ENCODE measurements at regions not wholly inside any gene's neighbourhood (a gene's known extent, or its start where the extent isn't known, plus 50 kb on each side); places are given as distances from the start of the nearest gene placed in this dataset.
A peak's percentile ranks its signal among the peaks of the same experiment; 100 is the strongest.

- Histone ChIP-seq H3K4me3 (ENCODE audit: low read depth, low read length) (no peak overlapping the region), H3K36me3 (ENCODE audit: control insufficient read depth, insufficient read depth, low read length) (no peaks in the 10 kb centered on the region), H3K27me3 (ENCODE audit: control insufficient read depth, insufficient read depth, low read length) (no peaks in the 10 kb centered on the region)
- TF ChIP-seq, protein P1, sequence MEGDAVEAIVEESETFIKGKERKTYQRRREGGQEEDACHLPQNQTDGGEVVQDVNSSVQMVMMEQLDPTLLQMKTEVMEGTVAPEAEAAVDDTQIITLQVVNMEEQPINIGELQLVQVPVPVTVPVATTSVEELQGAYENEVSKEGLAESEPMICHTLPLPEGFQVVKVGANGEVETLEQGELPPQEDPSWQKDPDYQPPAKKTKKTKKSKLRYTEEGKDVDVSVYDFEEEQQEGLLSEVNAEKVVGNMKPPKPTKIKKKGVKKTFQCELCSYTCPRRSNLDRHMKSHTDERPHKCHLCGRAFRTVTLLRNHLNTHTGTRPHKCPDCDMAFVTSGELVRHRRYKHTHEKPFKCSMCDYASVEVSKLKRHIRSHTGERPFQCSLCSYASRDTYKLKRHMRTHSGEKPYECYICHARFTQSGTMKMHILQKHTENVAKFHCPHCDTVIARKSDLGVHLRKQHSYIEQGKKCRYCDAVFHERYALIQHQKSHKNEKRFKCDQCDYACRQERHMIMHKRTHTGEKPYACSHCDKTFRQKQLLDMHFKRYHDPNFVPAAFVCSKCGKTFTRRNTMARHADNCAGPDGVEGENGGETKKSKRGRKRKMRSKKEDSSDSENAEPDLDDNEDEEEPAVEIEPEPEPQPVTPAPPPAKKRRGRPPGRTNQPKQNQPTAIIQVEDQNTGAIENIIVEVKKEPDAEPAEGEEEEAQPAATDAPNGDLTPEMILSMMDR (IDR thresholded peaks at IDR 0.05; ENCODE audit: insufficient read depth, low read length, poor library complexity, severe bottlenecking), result no peak
- DNase-seq (ENCODE audit: low read depth), result no peak
Measured at GRCh38 chr5:157920828-157921170, 61.9 kb upstream of the CLINT1 start.

- DNase-seq (ENCODE audit: low read depth), result no peak
- Histone ChIP-seq H3K27me3 (ENCODE audit: control insufficient read depth, insufficient read depth, low read length) (no peaks in the 10 kb centered on the region), H3K36me3 (ENCODE audit: control insufficient read depth, insufficient read depth, low read length) (no peaks in the 10 kb centered on the region), H3K4me3 (ENCODE audit: low read depth, low read length) (no peak overlapping the region)
- TF ChIP-seq, protein P1 (IDR thresholded peaks at IDR 0.05; ENCODE audit: insufficient read depth, low read length, poor library complexity, severe bottlenecking), result no peak
Measured at GRCh38 chr5:157918811-157919742, 60.1 kb upstream of the CLINT1 start.

DNA sequence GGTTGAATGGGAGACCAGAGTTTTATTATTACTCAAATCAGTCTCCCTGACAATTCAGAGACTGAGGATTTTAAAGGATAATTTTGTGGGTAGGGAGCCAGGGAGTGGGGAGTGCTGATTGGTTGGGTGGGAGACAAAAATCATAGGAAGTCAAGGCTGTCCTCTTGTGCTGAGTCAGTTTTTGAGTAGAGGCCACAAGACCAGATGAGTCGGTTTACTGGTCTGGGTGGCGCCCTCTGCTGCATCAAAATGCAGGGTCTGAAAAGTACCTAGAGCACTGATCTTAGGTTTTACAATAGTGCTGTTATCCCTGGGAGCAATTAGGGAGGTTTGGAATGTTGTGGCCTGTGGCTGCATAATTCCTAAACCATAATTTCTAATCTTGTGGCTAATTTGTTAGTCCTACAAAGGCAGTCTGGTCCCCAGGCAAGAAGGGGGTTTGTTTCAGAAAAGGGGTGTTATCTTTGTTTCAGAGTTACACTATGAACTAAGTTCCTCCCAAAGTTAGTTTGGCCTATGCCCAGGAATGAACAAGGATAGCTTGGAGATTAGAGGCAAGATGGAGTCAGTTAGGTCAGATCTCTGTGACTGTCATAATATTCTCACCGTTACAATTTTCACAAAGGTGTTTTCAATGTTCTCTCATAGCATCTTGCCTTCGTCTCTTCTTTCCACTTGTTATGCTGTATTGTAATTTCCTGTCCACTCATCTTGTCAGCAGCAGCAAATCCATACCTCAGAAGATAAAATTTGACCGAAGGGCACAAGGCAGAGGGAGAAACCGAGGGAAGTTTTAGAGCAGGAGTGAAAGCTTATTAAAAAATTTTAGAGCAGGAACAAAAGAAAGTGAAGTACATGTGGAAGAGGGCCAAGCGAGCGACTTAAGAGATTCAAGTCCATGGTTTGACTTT lies 59.2 kb upstream of the CLINT1 start:
- Histone ChIP-seq H3K4me3 (ENCODE audit: low read depth, low read length) (no peak overlapping the region), H3K27me3 (ENCODE audit: control insufficient read depth, insufficient read depth, low read length) (no peaks in the 10 kb centered on the region), H3K36me3 (ENCODE audit: control insufficient read depth, insufficient read depth, low read length) (no peaks in the 10 kb centered on the region)
- TF ChIP-seq, protein P1 (IDR thresholded peaks at IDR 0.05; ENCODE audit: insufficient read depth, low read length, poor library complexity, severe bottlenecking), result peak; percentile 49
- DNase-seq (ENCODE audit: low read depth), result no peak

DNA sequence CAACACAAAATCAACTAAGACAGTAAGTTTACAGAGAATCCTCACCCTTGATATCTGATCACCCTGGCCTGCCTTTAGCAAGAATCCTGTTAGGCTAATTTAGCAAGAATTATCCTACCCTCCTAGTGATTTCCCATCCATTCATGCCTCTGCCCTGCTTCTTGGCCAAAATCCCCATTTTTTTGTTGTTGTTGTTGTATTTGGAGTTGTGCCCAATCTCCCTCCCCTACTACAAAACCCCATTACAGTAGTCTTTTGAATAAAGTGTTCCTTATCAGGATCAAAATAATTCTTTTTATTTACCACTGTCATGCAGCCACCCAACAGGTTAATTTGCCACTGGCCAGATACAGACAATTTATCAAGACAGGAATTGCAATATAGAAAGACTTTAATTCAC lies 58.5 kb upstream of the CLINT1 start:
- TF ChIP-seq, protein P1 (IDR thresholded peaks at IDR 0.05; ENCODE audit: insufficient read depth, low read length, poor library complexity, severe bottlenecking), result no peak
- no peak for DNase-seq (ENCODE audit: low read depth)
- H3K4me3 ChIP-seq (ENCODE audit: low read depth, low read length), result no peak overlapping the region
- H3K36me3 ChIP-seq (ENCODE audit: control insufficient read depth, insufficient read depth, low read length), result no peaks in the 10 kb centered on the region
- no peaks in the 10 kb centered on the region for H3K27me3 ChIP-seq (ENCODE audit: control insufficient read depth, insufficient read depth, low read length)

DNA sequence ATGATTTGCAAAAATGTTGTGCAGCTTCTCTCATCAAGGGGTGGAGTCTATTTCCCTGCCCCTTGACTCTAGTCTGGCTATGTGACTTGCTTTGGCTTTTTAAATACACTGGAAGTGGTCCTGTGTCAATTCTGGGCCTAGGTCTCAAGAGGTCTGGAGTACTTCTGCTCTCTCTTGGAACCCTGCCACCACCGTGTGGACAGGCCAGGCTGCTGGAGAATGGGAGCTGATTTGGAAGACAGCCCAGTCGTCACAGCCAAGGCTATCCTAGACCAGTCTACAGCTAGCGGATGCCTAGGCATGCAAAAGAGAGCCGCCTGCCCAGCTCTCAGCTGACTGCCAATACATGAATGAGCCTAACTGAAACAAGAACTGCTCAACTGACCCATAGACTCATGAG lies 56.7 kb upstream of the CLINT1 start:
- DNase-seq (ENCODE audit: low read depth), result no peak
- Histone ChIP-seq H3K36me3 (ENCODE audit: control insufficient read depth, insufficient read depth, low read length) (no peaks in the 10 kb centered on the region), H3K4me3 (ENCODE audit: low read depth, low read length) (no peak overlapping the region), H3K27me3 (ENCODE audit: control insufficient read depth, insufficient read depth, low read length) (no peaks in the 10 kb centered on the region)
- TF ChIP-seq, protein P1 (IDR thresholded peaks at IDR 0.05; ENCODE audit: insufficient read depth, low read length, poor library complexity, severe bottlenecking), result no peak
